HEK293 (cell line): ENCODE measurements at regions not wholly inside any gene's neighbourhood (a gene's known extent, or its start where the extent isn't known, plus 50 kb on each side); places are given as distances from the start of the nearest gene placed in this dataset.

Experiments used
- CTCF ChIA-PET: fragments of 350-600 bp; formaldehyde crosslinking; extraction: SDS; loops from one replicate; lab custom pipeline; 2021; ENCODE audit warnings: antibody characterized with exemption; lab: Yijun Ruan, JAX
- POLR2A ChIA-PET: fragments of 300-600 bp; formaldehyde crosslinking; extraction: SDS; loops from one replicate; lab custom pipeline; 2020; ENCODE audit warnings: antibody characterized with exemption, inconsistent platforms; lab: Yijun Ruan, JAX
- H3K27ac ChIP-seq: fragments of 200-500 bp; sonication (Bioruptor generic); 2 replicates; pipeline ENCODE4 v1.5.1; 2014; ENCODE audit warnings: low read depth, low read length, control low read depth, inconsistent platforms; ENCODE audit errors: extremely low read depth
- H3K36me3 ChIP-seq, 2 experiments: fragments of 200-500 bp in 1 of 2; sonication (Bioruptor generic) in 1 of 2; 1 replicate in 1 of 2; 2 replicates in 1 of 2; pipeline ENCODE4 v1.5.1; 2014 to 2017; ENCODE audit warnings: inconsistent platforms in 2 of 2, low read length in 2 of 2; ENCODE audit not compliant: control insufficient read depth in 2 of 2, insufficient read depth in 1 of 2
- H3K4me1 ChIP-seq: fragments of 200-500 bp; sonication (Bioruptor generic); 2 replicates; pipeline ENCODE4 v1.5.1; 2014; ENCODE audit warnings: mild to moderate bottlenecking, low read length, inconsistent platforms; ENCODE audit not compliant: control insufficient read depth, insufficient read depth
- H3K4me3 ChIP-seq: 2 replicates; pipeline ENCODE4 v1.5.1; 2011; ENCODE audit warnings: low read depth, mild to moderate bottlenecking, control low read depth, low read length, moderate library complexity
- H3K9me3 ChIP-seq: fragments of 200-500 bp; sonication (Bioruptor generic); 2 replicates; pipeline ENCODE4 v1.5.1; 2014; ENCODE audit warnings: low read depth, low read length, inconsistent platforms; ENCODE audit not compliant: control insufficient read depth, insufficient read depth
- BCL11B ChIP-seq: fragments of 450-650 bp; formaldehyde crosslinking; IDR thresholded peaks from 2 replicates; pipeline ENCODE4 v1.5.1; 2016; ENCODE audit warnings: low read depth, missing biosample characterization, missing genetic modification characterization
- HOXD13 ChIP-seq: sonication (generic); formaldehyde crosslinking; IDR thresholded peaks from 2 replicates; pipeline ENCODE4 v1.8.0; 2022; ENCODE audit warnings: missing genetic modification reagents, borderline replicate concordance
- IKZF3 ChIP-seq: fragments of 450-650 bp; IDR thresholded peaks from 2 replicates; pipeline ENCODE4 v1.5.0; 2018; ENCODE audit warnings: missing biosample characterization, mild to moderate bottlenecking, missing genetic modification characterization, moderate library complexity
- KLF7 ChIP-seq: fragments of 450-650 bp; formaldehyde crosslinking; IDR thresholded peaks from 2 replicates; pipeline ENCODE4 v1.5.1; 2016; ENCODE audit warnings: missing biosample characterization, missing genetic modification characterization, borderline replicate concordance
- SP3 ChIP-seq: fragments of 450-650 bp; formaldehyde crosslinking; IDR thresholded peaks from 2 replicates; pipeline ENCODE4 v1.5.1; 2016; ENCODE audit warnings: missing biosample characterization, missing genetic modification characterization
- TCF7L2 ChIP-seq: IDR thresholded peaks from 2 replicates; pipeline ENCODE4 v1.6.1; 2011; ENCODE audit warnings: low read depth, mild to moderate bottlenecking, inconsistent platforms, low read length, moderate library complexity, borderline replicate concordance
- TRIM28 ChIP-seq: IDR thresholded peaks from 2 replicates; pipeline ENCODE4 v1.6.1; 2011; ENCODE audit warnings: low read length, control low read depth, borderline replicate concordance
- ZBTB48 ChIP-seq: fragments of 450-650 bp; formaldehyde crosslinking; IDR thresholded peaks from 2 replicates; pipeline ENCODE4 v1.5.1; 2016; ENCODE audit warnings: missing biosample characterization, missing genetic modification characterization
- ZFP69B ChIP-seq: fragments of 450-650 bp; formaldehyde crosslinking; IDR thresholded peaks from 2 replicates; pipeline ENCODE4 v1.5.1; 2016; ENCODE audit warnings: missing biosample characterization, missing genetic modification characterization
- ZNF114 ChIP-seq: fragments of 450-650 bp; formaldehyde crosslinking; IDR thresholded peaks from 2 replicates; pipeline ENCODE4 v1.5.0; 2017; ENCODE audit warnings: missing biosample characterization, missing genetic modification characterization
- ZNF155 ChIP-seq: fragments of 450-650 bp; formaldehyde crosslinking; IDR thresholded peaks from 2 replicates; pipeline ENCODE4 v1.5.1; 2016; ENCODE audit warnings: missing biosample characterization, missing genetic modification characterization
- ZNF223 ChIP-seq: fragments of 450-650 bp; formaldehyde crosslinking; IDR thresholded peaks from 2 replicates; pipeline ENCODE4 v1.5.1; 2016; ENCODE audit warnings: missing biosample characterization, missing genetic modification characterization
- ZNF266 ChIP-seq: fragments of 450-650 bp; formaldehyde crosslinking; IDR thresholded peaks from 2 replicates; pipeline ENCODE4 v1.5.1; 2016; ENCODE audit warnings: missing biosample characterization, missing genetic modification characterization, low read depth
- ZNF350 ChIP-seq: fragments of 450-650 bp; formaldehyde crosslinking; IDR thresholded peaks from 2 replicates; pipeline ENCODE4 v1.5.0; 2017; ENCODE audit warnings: missing biosample characterization, mild to moderate bottlenecking, missing genetic modification characterization
- ZNF555 ChIP-seq: fragments of 450-650 bp; formaldehyde crosslinking; conservative IDR thresholded peaks from 2 replicates; pipeline ENCODE4 v1.5.1; 2017; ENCODE audit warnings: missing biosample characterization, mild to moderate bottlenecking, missing genetic modification characterization, inconsistent platforms
- ZNF596 ChIP-seq: fragments of 450-650 bp; IDR thresholded peaks from 2 replicates; pipeline ENCODE4 v1.5.0; 2018; ENCODE audit warnings: missing biosample characterization, mild to moderate bottlenecking, missing genetic modification characterization, moderate library complexity
- ZNF623 ChIP-seq: fragments of 450-650 bp; formaldehyde crosslinking; IDR thresholded peaks from 2 replicates; pipeline ENCODE4 v1.5.1; 2016; ENCODE audit warnings: missing biosample characterization, missing genetic modification characterization
- ZNF660 ChIP-seq: fragments of 450-650 bp; IDR thresholded peaks from 2 replicates; pipeline ENCODE4 v1.5.1; 2018; ENCODE audit warnings: missing biosample characterization, mild to moderate bottlenecking, missing genetic modification characterization
- ZNF664 ChIP-seq: fragments of 450-650 bp; formaldehyde crosslinking; IDR thresholded peaks from 2 replicates; pipeline ENCODE4 v1.5.1; 2016; ENCODE audit warnings: missing biosample characterization, missing genetic modification characterization
- ZNF707 ChIP-seq: fragments of 450-650 bp; formaldehyde crosslinking; IDR thresholded peaks from 2 replicates; pipeline ENCODE4 v1.5.1; 2016; ENCODE audit warnings: missing biosample characterization, missing genetic modification characterization
- ZSCAN16 ChIP-seq: fragments of 450-650 bp; formaldehyde crosslinking; IDR thresholded peaks from 2 replicates; pipeline ENCODE4 v1.5.1; 2016; ENCODE audit warnings: missing biosample characterization, missing genetic modification characterization
- TF ChIP-seq, protein P1 (sequence below): sonication (generic); formaldehyde crosslinking; IDR thresholded peaks from 2 replicates; pipeline ENCODE4 v1.8.1; 2022; ENCODE audit warnings: mild to moderate bottlenecking, moderate library complexity, missing genetic modification reagents
- TF ChIP-seq, protein P2 (sequence below): fragments of 450-650 bp; formaldehyde crosslinking; IDR thresholded peaks from 2 replicates; pipeline ENCODE4 v1.5.1; 2016; ENCODE audit warnings: missing biosample characterization, missing genetic modification characterization
- TF ChIP-seq, protein P3 (sequence below): fragments of 450-650 bp; formaldehyde crosslinking; IDR thresholded peaks from 2 replicates; pipeline ENCODE4 v1.5.1; 2017; ENCODE audit warnings: missing biosample characterization, missing genetic modification characterization
- TF ChIP-seq, protein P4 (sequence below): fragments of 450-650 bp; formaldehyde crosslinking; IDR thresholded peaks from 2 replicates; pipeline ENCODE4 v1.5.1; 2016; ENCODE audit warnings: missing biosample characterization, missing genetic modification characterization

DNA sequence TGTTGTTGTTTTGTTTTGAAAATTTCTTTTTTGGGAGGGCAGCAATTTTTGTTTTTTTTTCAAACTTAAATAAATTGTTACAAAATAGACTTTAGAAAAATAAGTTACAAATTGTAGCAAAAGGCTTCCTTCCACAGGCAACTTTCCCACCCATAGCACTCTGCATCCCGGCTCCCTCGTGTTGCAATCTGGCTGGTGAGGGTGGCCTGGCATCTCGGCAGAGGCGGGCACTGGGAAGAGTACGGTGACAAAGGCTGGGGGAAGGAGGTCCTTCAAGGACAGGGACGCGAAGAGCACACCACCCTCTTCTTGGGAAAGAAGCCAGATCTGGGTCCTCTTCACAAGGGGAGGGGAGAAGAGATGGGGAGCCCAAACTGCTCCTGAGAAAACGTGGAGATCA is 379.7 kb downstream of the OLFM4 start:
- Histone ChIP-seq H3K9me3 (no peaks in the 10 kb centered on the region), H3K4me3 (no peak overlapping the region), H3K27ac (no peak overlapping the region), H3K36me3 (no peaks in the 10 kb centered on the region), H3K4me1 (no peaks in the 10 kb centered on the region)
- TF ChIP-seq ZNF350 (tag by site-specific recombination) (no peak), ZBTB48 (tag by site-specific recombination) (no peak), ZNF623 (tag by site-specific recombination) (no peak), ZSCAN16 (tag by site-specific recombination) (no peak), TRIM28 (no peak), ZNF660 (tag by site-specific recombination) (no peak), KLF7 (tag by site-specific recombination) (no peak), ZNF114 (tag by site-specific recombination) (no peak), IKZF3 (tag by site-specific recombination) (no peak), HOXD13 (no peak), TCF7L2 (no peak)
- POLR2A ChIA-PET, result no interaction called here
- CTCF ChIA-PET, result no interaction called here

DNA sequence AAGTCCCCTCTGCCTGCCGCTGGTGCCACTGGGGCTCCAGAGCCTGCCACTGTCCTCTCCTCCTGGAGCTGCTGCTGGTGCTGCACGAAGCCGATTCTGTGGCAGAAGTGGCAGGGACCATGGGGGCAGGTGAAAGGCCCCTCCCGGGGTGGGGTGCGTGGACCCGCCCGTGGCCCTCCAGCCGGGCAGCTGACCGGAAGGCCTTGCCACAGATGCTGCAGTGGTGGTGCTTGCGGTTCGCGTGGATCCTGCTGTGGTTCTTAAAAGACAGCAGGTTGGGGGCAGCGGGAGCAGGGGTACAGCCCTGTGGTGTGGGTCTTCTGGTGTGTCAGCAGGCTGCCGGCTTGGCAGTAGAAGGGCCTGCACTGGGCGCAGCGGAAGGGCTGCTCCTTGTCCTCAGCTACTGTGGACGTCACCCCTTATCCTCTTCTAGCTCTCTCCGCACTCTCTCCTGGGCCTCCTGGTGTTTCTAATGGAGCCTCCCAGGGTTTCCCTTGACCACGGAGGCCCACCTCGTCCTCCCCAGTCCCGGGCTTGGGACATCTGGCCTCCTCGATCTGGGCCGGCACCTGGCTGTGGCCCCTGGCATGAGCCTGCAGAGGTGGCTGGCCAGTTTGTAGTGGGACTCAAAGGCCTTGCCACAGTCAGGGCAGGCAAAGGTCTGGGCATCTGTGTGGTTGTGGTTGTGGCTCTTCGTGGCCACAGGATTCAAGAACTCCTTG is 380.4 kb downstream of the OLFM4 start:
- no peaks in the 10 kb centered on the region for H3K4me1 ChIP-seq
- no peak overlapping the region for H3K27ac ChIP-seq
- H3K9me3 ChIP-seq, result no peaks in the 10 kb centered on the region
- H3K4me3 ChIP-seq, result no peak overlapping the region
- no peaks in the 10 kb centered on the region for H3K36me3 ChIP-seq
- ChIA-PET CTCF (no interaction called here), POLR2A (no interaction called here)
- TF ChIP-seq, protein P1, sequence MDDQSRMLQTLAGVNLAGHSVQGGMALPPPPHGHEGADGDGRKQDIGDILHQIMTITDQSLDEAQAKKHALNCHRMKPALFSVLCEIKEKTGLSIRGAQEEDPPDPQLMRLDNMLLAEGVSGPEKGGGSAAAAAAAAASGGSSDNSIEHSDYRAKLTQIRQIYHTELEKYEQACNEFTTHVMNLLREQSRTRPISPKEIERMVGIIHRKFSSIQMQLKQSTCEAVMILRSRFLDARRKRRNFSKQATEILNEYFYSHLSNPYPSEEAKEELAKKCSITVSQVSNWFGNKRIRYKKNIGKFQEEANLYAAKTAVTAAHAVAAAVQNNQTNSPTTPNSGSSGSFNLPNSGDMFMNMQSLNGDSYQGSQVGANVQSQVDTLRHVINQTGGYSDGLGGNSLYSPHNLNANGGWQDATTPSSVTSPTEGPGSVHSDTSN (CRISPR knock-in tag), result no peak
- TF ChIP-seq ZNF155 (tag by site-specific recombination) (no peak), ZNF266 (tag by site-specific recombination) (no peak), SP3 (tag by site-specific recombination) (no peak), ZNF555 (tag by site-specific recombination) (no peak), ZNF660 (tag by site-specific recombination) (no peak), ZNF596 (no peak), ZNF664 (tag by site-specific recombination) (no peak), ZNF707 (tag by site-specific recombination) (no peak), ZNF223 (tag by site-specific recombination) (no peak), BCL11B (no peak), ZFP69B (no peak)
- TF ChIP-seq, protein P2, sequence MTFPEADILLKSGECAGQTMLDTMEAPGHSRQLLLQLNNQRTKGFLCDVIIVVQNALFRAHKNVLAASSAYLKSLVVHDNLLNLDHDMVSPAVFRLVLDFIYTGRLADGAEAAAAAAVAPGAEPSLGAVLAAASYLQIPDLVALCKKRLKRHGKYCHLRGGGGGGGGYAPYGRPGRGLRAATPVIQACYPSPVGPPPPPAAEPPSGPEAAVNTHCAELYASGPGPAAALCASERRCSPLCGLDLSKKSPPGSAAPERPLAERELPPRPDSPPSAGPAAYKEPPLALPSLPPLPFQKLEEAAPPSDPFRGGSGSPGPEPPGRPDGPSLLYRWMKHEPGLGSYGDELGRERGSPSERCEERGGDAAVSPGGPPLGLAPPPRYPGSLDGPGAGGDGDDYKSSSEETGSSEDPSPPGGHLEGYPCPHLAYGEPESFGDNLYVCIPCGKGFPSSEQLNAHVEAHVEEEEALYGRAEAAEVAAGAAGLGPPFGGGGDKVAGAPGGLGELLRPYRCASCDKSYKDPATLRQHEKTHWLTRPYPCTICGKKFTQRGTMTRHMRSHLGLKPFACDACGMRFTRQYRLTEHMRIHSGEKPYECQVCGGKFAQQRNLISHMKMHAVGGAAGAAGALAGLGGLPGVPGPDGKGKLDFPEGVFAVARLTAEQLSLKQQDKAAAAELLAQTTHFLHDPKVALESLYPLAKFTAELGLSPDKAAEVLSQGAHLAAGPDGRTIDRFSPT (tag by site-specific recombination), result no peak
- TF ChIP-seq, protein P3, sequence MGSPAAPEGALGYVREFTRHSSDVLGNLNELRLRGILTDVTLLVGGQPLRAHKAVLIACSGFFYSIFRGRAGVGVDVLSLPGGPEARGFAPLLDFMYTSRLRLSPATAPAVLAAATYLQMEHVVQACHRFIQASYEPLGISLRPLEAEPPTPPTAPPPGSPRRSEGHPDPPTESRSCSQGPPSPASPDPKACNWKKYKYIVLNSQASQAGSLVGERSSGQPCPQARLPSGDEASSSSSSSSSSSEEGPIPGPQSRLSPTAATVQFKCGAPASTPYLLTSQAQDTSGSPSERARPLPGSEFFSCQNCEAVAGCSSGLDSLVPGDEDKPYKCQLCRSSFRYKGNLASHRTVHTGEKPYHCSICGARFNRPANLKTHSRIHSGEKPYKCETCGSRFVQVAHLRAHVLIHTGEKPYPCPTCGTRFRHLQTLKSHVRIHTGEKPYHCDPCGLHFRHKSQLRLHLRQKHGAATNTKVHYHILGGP, result no peak
- TF ChIP-seq, protein P4, sequence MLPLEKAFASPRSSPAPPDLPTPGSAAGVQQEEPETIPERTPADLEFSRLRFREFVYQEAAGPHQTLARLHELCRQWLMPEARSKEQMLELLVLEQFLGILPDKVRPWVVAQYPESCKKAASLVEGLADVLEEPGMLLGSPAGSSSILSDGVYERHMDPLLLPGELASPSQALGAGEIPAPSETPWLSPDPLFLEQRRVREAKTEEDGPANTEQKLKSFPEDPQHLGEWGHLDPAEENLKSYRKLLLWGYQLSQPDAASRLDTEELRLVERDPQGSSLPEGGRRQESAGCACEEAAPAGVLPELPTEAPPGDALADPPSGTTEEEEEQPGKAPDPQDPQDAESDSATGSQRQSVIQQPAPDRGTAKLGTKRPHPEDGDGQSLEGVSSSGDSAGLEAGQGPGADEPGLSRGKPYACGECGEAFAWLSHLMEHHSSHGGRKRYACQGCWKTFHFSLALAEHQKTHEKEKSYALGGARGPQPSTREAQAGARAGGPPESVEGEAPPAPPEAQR, result no peak
